ENCODE measurements at regions not wholly inside any gene's neighbourhood (a gene's known extent, or its start where the extent isn't known, plus 50 kb on each side); places are given as distances from the start of the nearest gene placed in this dataset.

DNA sequence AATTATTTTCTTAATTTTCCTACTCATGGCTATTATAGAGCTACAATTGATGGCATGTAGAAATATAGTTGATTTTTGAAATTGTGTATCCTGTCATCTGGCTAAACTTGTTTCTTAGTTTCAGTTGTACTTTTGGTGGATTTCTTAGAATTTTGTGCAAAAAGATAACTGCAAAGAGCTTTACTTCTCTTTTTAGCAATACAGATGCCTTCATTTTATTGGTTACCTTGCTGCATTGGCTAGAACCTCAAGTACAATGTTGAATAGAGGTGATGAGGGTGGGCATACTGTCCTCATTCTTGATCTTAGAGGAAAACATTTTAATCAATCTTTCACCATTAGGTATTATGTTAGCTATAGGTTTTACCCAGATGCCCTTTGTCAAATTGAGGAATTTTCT lies 67.9 kb downstream of the METRNL start:
- CTCF ChIA-PET = no interaction called here
- DNase-seq (no peak), ATAC-seq (ENCODE audit: low read depth) (no peak)
- H3K4me2 ChIP-seq (replicated peaks; ENCODE audit: low read depth, low read length, poor library complexity, severe bottlenecking) = no peak overlapping the region
- H3K9ac ChIP-seq (ENCODE audit: low read length) = no peak overlapping the region
- H4K20me1 ChIP-seq (ENCODE audit: control insufficient read depth, insufficient read depth, low read length, poor library complexity, severe bottlenecking) = no peaks in the 10 kb centered on the region
- H2AFZ ChIP-seq (ENCODE audit: insufficient read depth, low read depth, low read length, poor library complexity, severe bottlenecking) = no peak overlapping the region
- POLR2A ChIA-PET = no interaction called here
- H3K79me2 ChIP-seq (ENCODE audit: control insufficient read depth, insufficient read depth, low read length) = no peaks in the 10 kb centered on the region
- Mint-ChIP-seq H3K9me3 (ENCODE audit: insufficient read depth) (peaks cover 5% of the 10 kb centered on the region), H3K4me3 (no peak overlapping the region), H3K4me1 (no peaks in the 10 kb centered on the region), H3K27ac (no peak overlapping the region), H3K27me3 (peaks cover 44% of the 10 kb centered on the region)
- intact Hi-C loops (cut with micrococcal nuclease) = no loop called here
- no peak overlapping the region for H3K4me3 ChIP-seq (ENCODE audit: control extremely low read depth in 1 of 5, extremely low read depth in 1 of 5, insufficient read depth in 1 of 5, low read depth in 2 of 5, low read length in 4 of 5)
- H3K4me1 ChIP-seq (ENCODE audit: control insufficient read depth in 2 of 2, insufficient read depth in 2 of 2, low read length in 2 of 2) = no peaks in the 10 kb centered on the region
- no peak overlapping the region for H3K27ac ChIP-seq (ENCODE audit: low read length in 2 of 2)
- peaks cover 0 to 14% (median 2%) of the 10 kb centered on the region in 4 experiments for H3K27me3 ChIP-seq (replicated peaks in 1 of 4; ENCODE audit: control extremely low read depth in 1 of 4, control insufficient read depth in 3 of 4, insufficient read depth in 4 of 4, low read length in 3 of 4)
- peaks cover 0 to 3% (median 2%) of the 10 kb centered on the region in 3 donors for H3K9me3 ChIP-seq (ENCODE audit: control extremely low read depth in 1 of 3, control insufficient read depth in 2 of 3, insufficient read depth in 1 of 3, low read length in 2 of 3)
- TF ChIP-seq, protein P1, sequence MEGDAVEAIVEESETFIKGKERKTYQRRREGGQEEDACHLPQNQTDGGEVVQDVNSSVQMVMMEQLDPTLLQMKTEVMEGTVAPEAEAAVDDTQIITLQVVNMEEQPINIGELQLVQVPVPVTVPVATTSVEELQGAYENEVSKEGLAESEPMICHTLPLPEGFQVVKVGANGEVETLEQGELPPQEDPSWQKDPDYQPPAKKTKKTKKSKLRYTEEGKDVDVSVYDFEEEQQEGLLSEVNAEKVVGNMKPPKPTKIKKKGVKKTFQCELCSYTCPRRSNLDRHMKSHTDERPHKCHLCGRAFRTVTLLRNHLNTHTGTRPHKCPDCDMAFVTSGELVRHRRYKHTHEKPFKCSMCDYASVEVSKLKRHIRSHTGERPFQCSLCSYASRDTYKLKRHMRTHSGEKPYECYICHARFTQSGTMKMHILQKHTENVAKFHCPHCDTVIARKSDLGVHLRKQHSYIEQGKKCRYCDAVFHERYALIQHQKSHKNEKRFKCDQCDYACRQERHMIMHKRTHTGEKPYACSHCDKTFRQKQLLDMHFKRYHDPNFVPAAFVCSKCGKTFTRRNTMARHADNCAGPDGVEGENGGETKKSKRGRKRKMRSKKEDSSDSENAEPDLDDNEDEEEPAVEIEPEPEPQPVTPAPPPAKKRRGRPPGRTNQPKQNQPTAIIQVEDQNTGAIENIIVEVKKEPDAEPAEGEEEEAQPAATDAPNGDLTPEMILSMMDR (IDR thresholded peaks at IDR 0.05) = no peak
- TF ChIP-seq EZH2 (IDR thresholded peaks at IDR 0.05; ENCODE audit: borderline replicate concordance, insufficient read depth, low read depth, low read length, poor library complexity, severe bottlenecking) = no peak
- no peaks in the 10 kb centered on the region for H3K36me3 ChIP-seq (replicated peaks in 1 of 2; ENCODE audit: control extremely low read depth in 1 of 2, control insufficient read depth in 1 of 2, extremely low read depth in 1 of 2, insufficient read depth in 2 of 2, low read length in 1 of 2)

DNA sequence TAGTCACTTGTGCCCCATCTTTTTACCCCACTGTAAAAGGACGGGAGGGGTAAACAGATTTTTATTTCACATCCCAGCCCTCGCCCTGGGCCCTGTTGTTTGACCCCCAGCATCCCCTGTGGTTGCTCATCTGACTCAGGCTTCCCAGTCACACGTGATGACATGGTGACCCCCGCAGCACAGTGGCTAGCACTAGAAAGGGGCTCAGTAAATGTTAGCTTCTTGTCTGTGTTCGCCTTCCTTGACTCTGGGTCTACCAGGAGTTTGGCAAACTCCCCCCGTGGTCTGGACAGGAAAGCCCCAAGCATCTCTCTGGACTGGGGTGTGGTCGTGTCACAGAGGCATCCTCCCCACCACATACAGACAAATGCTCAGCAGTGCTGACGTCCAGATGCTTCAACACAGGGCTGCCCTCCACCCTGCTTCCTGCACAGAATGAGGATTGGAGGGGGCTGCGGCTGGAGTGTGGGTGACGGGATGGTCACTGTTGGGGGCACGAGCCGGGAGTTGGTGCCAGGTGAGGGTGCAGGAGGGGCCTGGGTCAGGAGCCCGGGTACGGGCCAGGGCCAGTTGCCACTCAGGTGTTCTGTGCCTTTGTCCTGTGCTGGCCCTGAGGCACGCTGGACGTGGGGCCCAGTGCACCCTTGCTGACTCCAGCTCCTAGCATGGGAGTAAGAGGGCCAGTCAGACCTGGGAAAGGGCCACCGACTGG lies 69.1 kb downstream of the METRNL start:
- ChIA-PET POLR2A (no interaction called here), CTCF (no interaction called here)
- intact Hi-C loops (cut with micrococcal nuclease) = no loop called here

More for the DNA sequence above, 69.1 kb downstream of the METRNL start:
- H3K36me3 ChIP-seq (replicated peaks in 1 of 2; ENCODE audit: control extremely low read depth in 1 of 2, control insufficient read depth in 1 of 2, extremely low read depth in 1 of 2, insufficient read depth in 2 of 2, low read length in 1 of 2) = no peaks in the 10 kb centered on the region
- 95% methylated on average over 16 of the region's 17 CpGs for WGBS (ENCODE audit: insufficient coverage)
- H2AFZ ChIP-seq (ENCODE audit: insufficient read depth, low read depth, low read length, poor library complexity, severe bottlenecking) = no peak overlapping the region
- no peaks in the 10 kb centered on the region for H3K9me3 Mint-ChIP-seq (ENCODE audit: insufficient read depth)
- H3K4me3 ChIP-seq (ENCODE audit: control extremely low read depth in 1 of 5, extremely low read depth in 1 of 5, insufficient read depth in 1 of 5, low read depth in 2 of 5, low read length in 4 of 5) = no peak overlapping the region
- H4K20me1 ChIP-seq (ENCODE audit: control insufficient read depth, insufficient read depth, low read length, poor library complexity, severe bottlenecking) = no peaks in the 10 kb centered on the region
- peaks cover 0 to 5% of the 10 kb centered on the region in 2 donors for H3K4me1 ChIP-seq (ENCODE audit: control insufficient read depth in 2 of 2, insufficient read depth in 2 of 2, low read length in 2 of 2)
- no peak overlapping the region for H3K4me3 Mint-ChIP-seq
- H3K27ac ChIP-seq (ENCODE audit: low read length in 2 of 2) = no peak overlapping the region
- H3K4me2 ChIP-seq (replicated peaks; ENCODE audit: low read depth, low read length, poor library complexity, severe bottlenecking) = no peak overlapping the region
- peaks cover 0 to 14% (median 2%) of the 10 kb centered on the region in 4 experiments for H3K27me3 ChIP-seq (replicated peaks in 1 of 4; ENCODE audit: control extremely low read depth in 1 of 4, control insufficient read depth in 3 of 4, insufficient read depth in 4 of 4, low read length in 3 of 4)
- H3K4me1 Mint-ChIP-seq = peaks cover 4% of the 10 kb centered on the region
- H3K27me3 Mint-ChIP-seq = peaks cover 39% of the 10 kb centered on the region
- ATAC-seq (ENCODE audit: low read depth) = no peak
- H3K9me3 ChIP-seq (ENCODE audit: control extremely low read depth in 1 of 3, control insufficient read depth in 2 of 3, insufficient read depth in 1 of 3, low read length in 2 of 3) = peaks cover 0 to 6% (median 0%) of the 10 kb centered on the region in 3 donors
- H3K79me2 ChIP-seq (ENCODE audit: control insufficient read depth, insufficient read depth, low read length) = no peaks in the 10 kb centered on the region
- no peak overlapping the region for H3K27ac Mint-ChIP-seq
- no peak for DNase-seq
- TF ChIP-seq, protein P1 (IDR thresholded peaks at IDR 0.05) = no peak
- no peak for TF ChIP-seq EZH2 (IDR thresholded peaks at IDR 0.05; ENCODE audit: borderline replicate concordance, insufficient read depth, low read depth, low read length, poor library complexity, severe bottlenecking)
- H3K9ac ChIP-seq (ENCODE audit: low read length) = no peak overlapping the region

Data from B cell (primary cell).